WTC11 (cell line): ENCODE measurements at regions not wholly inside any gene's neighbourhood (a gene's known extent, or its start where the extent isn't known, plus 50 kb on each side); places are given as distances from the start of the nearest gene placed in this dataset.

Source experiments
- ATAC-seq: fragments of 200-7000 bp; cut with Tn5 transposase; 2 replicates; pipeline ENCODE4 v1.10.0; 2021; ENCODE audit warnings: mild to moderate bottlenecking, moderate library complexity
- CTCF ChIA-PET: fragments of 300-600 bp; sonication (Branson Sonifier 250); formaldehyde crosslinking; loops from one replicate; lab custom pipeline; 2021; ENCODE audit warnings: antibody characterized with exemption; lab: Charles Lee
- POLR2A ChIA-PET: fragments of 350-600 bp; sonication (Branson Sonifier 250); formaldehyde crosslinking; loops from one replicate; lab custom pipeline; 2021; ENCODE audit warnings: antibody characterized with exemption; lab: Charles Lee
- DNase-seq: peaks from one replicate; pipeline ENCODE4 v3.0.0; 2021; ENCODE audit warnings: low spot score
- H3K27ac Mint-ChIP-seq: 2 replicates; pipeline ENCODE4 v1.8.0; 2021; ENCODE audit warnings: mixed read lengths
- H3K27me3 Mint-ChIP-seq: 2 replicates; pipeline ENCODE4 v1.8.0; 2021; ENCODE audit warnings: low read depth, mild to moderate bottlenecking, moderate library complexity, mixed read lengths
- H3K36me3 Mint-ChIP-seq: 2 replicates; pipeline ENCODE4 v1.8.0; 2021; ENCODE audit warnings: mixed read lengths
- H3K4me1 Mint-ChIP-seq: 2 replicates; pipeline ENCODE4 v1.8.0; 2022; ENCODE audit warnings: mixed read lengths
- H3K4me3 Mint-ChIP-seq: 2 replicates; pipeline ENCODE4 v1.8.0; 2021; ENCODE audit warnings: mild to moderate bottlenecking, moderate library complexity, mixed read lengths
- H3K9me3 Mint-ChIP-seq: 2 replicates; pipeline ENCODE4 v1.8.0; 2021; ENCODE audit warnings: mixed read lengths
- AR ChIP-seq: fragments of 250-450 bp; sonication (Bioruptor Pico); IDR thresholded peaks from 2 replicates; pipeline ENCODE4 v1.9.0; 2021; ENCODE audit warnings: mild to moderate bottlenecking
- ATF2 ChIP-seq: sonication (generic); formaldehyde crosslinking; IDR thresholded peaks from 2 replicates; pipeline ENCODE4 v1.8.1; 2022; ENCODE audit warnings: low read depth, missing genetic modification reagents, borderline replicate concordance
- CREM ChIP-seq: sonication (generic); formaldehyde crosslinking; IDR thresholded peaks from 2 replicates; pipeline ENCODE4 v1.8.1; 2022; ENCODE audit warnings: mild to moderate bottlenecking, missing genetic modification reagents, moderate library complexity
- ELF4 ChIP-seq: sonication (generic); formaldehyde crosslinking; IDR thresholded peaks from 2 replicates; pipeline ENCODE4 v1.8.1; 2022; ENCODE audit warnings: low read depth, mild to moderate bottlenecking, moderate library complexity, missing genetic modification reagents
- HMGXB4 ChIP-seq: sonication (generic); formaldehyde crosslinking; IDR thresholded peaks from 2 replicates; pipeline ENCODE4 v1.8.1; 2023; ENCODE audit warnings: mild to moderate bottlenecking, moderate library complexity, missing genetic modification reagents
- JAZF1 ChIP-seq: fragments of 250-450 bp; sonication (Bioruptor Pico); IDR thresholded peaks from 2 replicates; pipeline ENCODE4 v1.9.0; 2021; ENCODE audit warnings: moderate library complexity, mild to moderate bottlenecking, inconsistent platforms
- JUN ChIP-seq: sonication (generic); formaldehyde crosslinking; IDR thresholded peaks from 2 replicates; pipeline ENCODE4 v1.8.0; 2023; ENCODE audit warnings: mild to moderate bottlenecking, missing genetic modification reagents
- NR3C1 ChIP-seq: sonication (generic); formaldehyde crosslinking; conservative IDR thresholded peaks from 2 replicates; pipeline ENCODE4 v1.8.1; 2023; ENCODE audit warnings: low read depth, mild to moderate bottlenecking, missing genetic modification reagents
- PRRX2 ChIP-seq: fragments of 250-450 bp; sonication (Bioruptor Pico); IDR thresholded peaks from 2 replicates; pipeline ENCODE4 v1.8.0; 2021; ENCODE audit warnings: mild to moderate bottlenecking
- RELA ChIP-seq: sonication (generic); formaldehyde crosslinking; IDR thresholded peaks from 2 replicates; pipeline ENCODE4 v1.8.1; 2022; ENCODE audit warnings: missing genetic modification reagents, mild to moderate bottlenecking, borderline replicate concordance
- TCF7 ChIP-seq: sonication (generic); formaldehyde crosslinking; IDR thresholded peaks from 2 replicates; pipeline ENCODE4 v1.8.0; 2022; ENCODE audit warnings: mild to moderate bottlenecking, low read depth, missing genetic modification reagents, moderate library complexity
- ZBTB21 ChIP-seq: sonication (generic); formaldehyde crosslinking; IDR thresholded peaks from 2 replicates; pipeline ENCODE4 v1.8.1; 2023; ENCODE audit warnings: mild to moderate bottlenecking, missing genetic modification reagents, borderline replicate concordance
- ZNF423 ChIP-seq: fragments of 250-450 bp; sonication (Bioruptor Pico); IDR thresholded peaks from 2 replicates; pipeline ENCODE4 v2.1.2; 2022; ENCODE audit warnings: mild to moderate bottlenecking, moderate library complexity
- ZNF512 ChIP-seq: sonication (generic); formaldehyde crosslinking; IDR thresholded peaks from 2 replicates; pipeline ENCODE4 v1.8.1; 2022; ENCODE audit warnings: missing genetic modification reagents, borderline replicate concordance
- ZNF671 ChIP-seq: fragments of 250-450 bp; sonication (Bioruptor Pico); IDR thresholded peaks from 2 replicates; pipeline ENCODE4 v1.8.0; 2021; ENCODE audit warnings: mild to moderate bottlenecking
- TF ChIP-seq, protein P1 (sequence below): sonication (generic); formaldehyde crosslinking; IDR thresholded peaks from 2 replicates; pipeline ENCODE4 v1.8.1; 2022; ENCODE audit warnings: mild to moderate bottlenecking, moderate library complexity, missing genetic modification reagents
- TF ChIP-seq, protein P2 (sequence below): sonication (generic); formaldehyde crosslinking; IDR thresholded peaks from 2 replicates; pipeline ENCODE4 v1.8.1; 2023; ENCODE audit warnings: mild to moderate bottlenecking, missing genetic modification reagents, moderate library complexity
- TF ChIP-seq, protein P3 (sequence below): sonication (generic); formaldehyde crosslinking; IDR thresholded peaks from 2 replicates; pipeline ENCODE4 v1.8.1; 2022; ENCODE audit warnings: mild to moderate bottlenecking, missing genetic modification reagents, moderate library complexity, borderline replicate concordance

DNA sequence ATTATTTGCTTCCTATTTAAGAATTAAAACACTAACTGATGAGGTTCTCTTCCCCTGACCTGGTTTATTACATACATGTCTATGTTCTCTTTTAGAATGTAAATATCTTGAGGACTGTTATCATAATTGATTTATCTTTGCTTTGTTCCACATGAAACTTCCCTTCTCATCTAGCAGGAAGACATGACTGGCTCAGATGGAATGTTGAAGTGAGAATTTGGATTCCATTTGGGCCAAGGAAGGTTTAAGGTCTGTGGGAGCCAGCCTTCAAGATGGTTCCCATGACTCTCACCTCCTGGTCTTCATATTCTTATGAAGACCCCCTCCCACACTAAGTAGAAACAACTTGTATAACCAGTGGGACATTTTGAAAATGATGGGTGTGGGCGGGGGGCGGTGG, 222.2 kb upstream of the GADL1 start:
- no peak overlapping the region for H3K4me3 Mint-ChIP-seq
- H3K4me1 Mint-ChIP-seq = peaks cover 23% of the 10 kb centered on the region
- peaks cover 28% of the 10 kb centered on the region for H3K9me3 Mint-ChIP-seq
- DNase-seq = no peak
- CTCF ChIA-PET = no interaction called here
- TF ChIP-seq, protein P1, sequence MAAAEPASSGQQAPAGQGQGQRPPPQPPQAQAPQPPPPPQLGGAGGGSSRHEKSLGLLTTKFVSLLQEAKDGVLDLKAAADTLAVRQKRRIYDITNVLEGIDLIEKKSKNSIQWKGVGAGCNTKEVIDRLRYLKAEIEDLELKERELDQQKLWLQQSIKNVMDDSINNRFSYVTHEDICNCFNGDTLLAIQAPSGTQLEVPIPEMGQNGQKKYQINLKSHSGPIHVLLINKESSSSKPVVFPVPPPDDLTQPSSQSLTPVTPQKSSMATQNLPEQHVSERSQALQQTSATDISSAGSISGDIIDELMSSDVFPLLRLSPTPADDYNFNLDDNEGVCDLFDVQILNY (CRISPR knock-in tag) = no peak
- TF ChIP-seq, all 79 proteins: peak for 0
- ATAC-seq = no peak
- Mint-ChIP-seq H3K27me3 (no peaks in the 10 kb centered on the region), H3K27ac (no peak overlapping the region), H3K36me3 (peaks cover 9% of the 10 kb centered on the region; the same call in 1 of the 2 replicates)
- POLR2A ChIA-PET = no interaction called here

- H3K4me1 Mint-ChIP-seq = peaks cover 23% of the 10 kb centered on the region
- H3K27me3 Mint-ChIP-seq = no peaks in the 10 kb centered on the region
- ATAC-seq (no peak), DNase-seq (no peak)
- ChIA-PET POLR2A (no interaction called here), CTCF (no interaction called here)
- TF ChIP-seq ZBTB21 (CRISPR knock-in tag) = no peak
- no peak for TF ChIP-seq TCF7
- no peak for TF ChIP-seq JUN
- TF ChIP-seq ZNF671 = no peak
- no peak for TF ChIP-seq NR3C1 (CRISPR knock-in tag)
- no peak for TF ChIP-seq ZNF512
- no peak for TF ChIP-seq ATF2 (CRISPR knock-in tag)
- peaks cover 29% of the 10 kb centered on the region for H3K9me3 Mint-ChIP-seq
- no peak overlapping the region for H3K27ac Mint-ChIP-seq
- peaks cover 9% of the 10 kb centered on the region; the same call in 1 of the 2 replicates for H3K36me3 Mint-ChIP-seq
- H3K4me3 Mint-ChIP-seq = no peak overlapping the region
Measured at GRCh38 chr3:31117854-31118253, 223.4 kb upstream of the GADL1 start.

DNA sequence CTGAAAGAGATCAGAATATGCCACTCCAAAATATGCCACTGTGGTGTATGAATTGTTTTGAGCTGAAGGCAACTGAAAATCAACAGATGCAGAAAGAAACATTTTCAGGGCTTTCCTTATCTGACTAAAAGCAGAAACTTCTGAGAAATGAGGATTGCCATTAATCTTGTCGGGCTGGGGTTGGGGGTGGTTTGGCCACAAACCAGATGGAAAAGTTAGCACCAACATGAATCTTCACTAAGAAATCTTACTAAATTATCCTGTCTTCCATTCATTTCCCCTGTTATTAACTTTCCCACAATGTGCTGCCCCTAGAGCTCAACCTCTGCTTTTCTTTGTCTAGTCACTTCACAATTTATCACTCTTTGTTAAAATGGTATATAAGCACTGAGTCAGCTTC, 229.9 kb upstream of the GADL1 start:
- DNase-seq = no peak
- TF ChIP-seq JAZF1 (CRISPR knock-in tag) (no peak), ELF4 (no peak), ZNF423 (no peak), PRRX2 (CRISPR knock-in tag) (no peak), RELA (CRISPR knock-in tag) (no peak), ZNF671 (no peak), CREM (no peak)
- TF ChIP-seq, protein P2, sequence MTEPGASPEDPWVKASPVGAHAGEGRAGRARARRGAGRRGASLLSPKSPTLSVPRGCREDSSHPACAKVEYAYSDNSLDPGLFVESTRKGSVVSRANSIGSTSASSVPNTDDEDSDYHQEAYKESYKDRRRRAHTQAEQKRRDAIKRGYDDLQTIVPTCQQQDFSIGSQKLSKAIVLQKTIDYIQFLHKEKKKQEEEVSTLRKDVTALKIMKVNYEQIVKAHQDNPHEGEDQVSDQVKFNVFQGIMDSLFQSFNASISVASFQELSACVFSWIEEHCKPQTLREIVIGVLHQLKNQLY (CRISPR knock-in tag) = no peak
- POLR2A ChIA-PET = no interaction called here
- Mint-ChIP-seq H3K4me1 (peaks cover 49% of the 10 kb centered on the region), H3K4me3 (no peak overlapping the region), H3K27ac (no peak overlapping the region), H3K36me3 (peaks cover 24% of the 10 kb centered on the region), H3K9me3 (peaks cover 29% of the 10 kb centered on the region), H3K27me3 (no peaks in the 10 kb centered on the region)
- CTCF ChIA-PET = no interaction called here
- ATAC-seq = no peak

- Mint-ChIP-seq H3K27me3 (no peaks in the 10 kb centered on the region), H3K9me3 (peaks cover 28% of the 10 kb centered on the region), H3K4me1 (peaks cover 38% of the 10 kb centered on the region), H3K4me3 (no peak overlapping the region), H3K36me3 (peaks cover 24% of the 10 kb centered on the region), H3K27ac (peak overlapping the region; percentile 67; the same call in 1 of the 2 replicates)
- peak; percentile 67 for ATAC-seq
- CTCF ChIA-PET = interaction anchor here (0.9 kb wide), 2 partner anchors 85 to 357 kb away, joined by 3 to 5 read pairs; no protein-coding TSS in a partner anchor
- POLR2A ChIA-PET = interaction anchor here (0.6 kb wide), 1 partner anchor 46 kb away, joined by 3 read pairs; no protein-coding TSS in a partner anchor
- no peak for DNase-seq
- TF ChIP-seq, protein P3, sequence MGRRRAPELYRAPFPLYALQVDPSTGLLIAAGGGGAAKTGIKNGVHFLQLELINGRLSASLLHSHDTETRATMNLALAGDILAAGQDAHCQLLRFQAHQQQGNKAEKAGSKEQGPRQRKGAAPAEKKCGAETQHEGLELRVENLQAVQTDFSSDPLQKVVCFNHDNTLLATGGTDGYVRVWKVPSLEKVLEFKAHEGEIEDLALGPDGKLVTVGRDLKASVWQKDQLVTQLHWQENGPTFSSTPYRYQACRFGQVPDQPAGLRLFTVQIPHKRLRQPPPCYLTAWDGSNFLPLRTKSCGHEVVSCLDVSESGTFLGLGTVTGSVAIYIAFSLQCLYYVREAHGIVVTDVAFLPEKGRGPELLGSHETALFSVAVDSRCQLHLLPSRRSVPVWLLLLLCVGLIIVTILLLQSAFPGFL (CRISPR knock-in tag) = no peak
- TF ChIP-seq HMGXB4 (CRISPR knock-in tag) = no peak
- no peak for TF ChIP-seq AR (CRISPR knock-in tag)
Measured at GRCh38 chr3:31125413-31126020, 231.1 kb upstream of the GADL1 start.
